ENCODE measurements at regions not wholly inside any gene's neighbourhood (a gene's known extent, or its start where the extent isn't known, plus 50 kb on each side); places are given as distances from the start of the nearest gene placed in this dataset.

DNA sequence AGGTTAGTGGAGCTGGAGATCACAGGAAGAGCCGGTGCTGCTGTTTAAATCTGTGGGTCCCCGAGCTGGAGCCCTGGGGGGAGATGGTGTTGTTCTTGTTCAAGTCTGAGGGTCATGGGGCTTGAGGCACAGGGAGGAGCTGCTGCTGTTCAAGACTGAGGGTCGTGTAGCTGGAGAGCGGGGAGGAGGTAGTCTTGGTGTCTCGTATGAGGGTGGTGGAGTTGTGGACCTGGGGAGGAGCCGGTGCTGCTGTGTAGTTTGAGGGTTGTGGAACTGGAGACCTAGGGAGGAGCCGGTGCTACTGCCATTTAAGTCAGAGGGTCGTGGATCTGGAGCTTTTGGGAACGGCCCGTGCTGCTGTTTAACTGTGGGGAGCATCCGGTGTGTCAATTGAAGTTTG is 112.2 kb upstream of the SULF2 start:
- no peak for TF ChIP-seq ZFP3 (CRISPR knock-in tag; IDR thresholded peaks at IDR 0.05)
- TF ChIP-seq, protein P1, sequence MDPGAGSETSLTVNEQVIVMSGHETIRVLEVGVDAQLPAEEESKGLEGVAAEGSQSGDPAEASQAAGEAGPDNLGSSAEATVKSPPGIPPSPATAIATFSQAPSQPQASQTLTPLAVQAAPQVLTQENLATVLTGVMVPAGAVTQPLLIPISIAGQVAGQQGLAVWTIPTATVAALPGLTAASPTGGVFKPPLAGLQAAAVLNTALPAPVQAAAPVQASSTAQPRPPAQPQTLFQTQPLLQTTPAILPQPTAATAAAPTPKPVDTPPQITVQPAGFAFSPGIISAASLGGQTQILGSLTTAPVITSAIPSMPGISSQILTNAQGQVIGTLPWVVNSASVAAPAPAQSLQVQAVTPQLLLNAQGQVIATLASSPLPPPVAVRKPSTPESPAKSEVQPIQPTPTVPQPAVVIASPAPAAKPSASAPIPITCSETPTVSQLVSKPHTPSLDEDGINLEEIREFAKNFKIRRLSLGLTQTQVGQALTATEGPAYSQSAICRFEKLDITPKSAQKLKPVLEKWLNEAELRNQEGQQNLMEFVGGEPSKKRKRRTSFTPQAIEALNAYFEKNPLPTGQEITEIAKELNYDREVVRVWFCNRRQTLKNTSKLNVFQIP (CRISPR knock-in tag; IDR thresholded peaks at IDR 0.05; ENCODE audit: borderline replicate concordance, low read depth) = no peak
- TF ChIP-seq ZFP30 (CRISPR knock-in tag; IDR thresholded peaks at IDR 0.05) = no peak
- no peak for TF ChIP-seq ZNF8 (CRISPR knock-in tag; IDR thresholded peaks at IDR 0.05)

Data from SK-N-SH treated with all-trans-retinoic acid at 6 μM for 48 hours (cell line).